DND-41 (cell line): ENCODE measurements at regions not wholly inside any gene's neighbourhood (a gene's known extent, or its start where the extent isn't known, plus 50 kb on each side); places are given as distances from the start of the nearest gene placed in this dataset.

Source experiments
- ATAC-seq: fragments of 200-7000 bp; cut with Tn5 transposase; 3 replicates; pipeline ENCODE4 v1.9.1; 2021; ENCODE audit warnings: low read depth; ENCODE audit not compliant: insufficient read depth
- DNase-seq: peaks from one replicate; pipeline ENCODE4 v3.0.0-alpha.2; 2020
- H2AFZ ChIP-seq: 2 replicates; pipeline ENCODE4 v1.6.0; 2012; ENCODE audit warnings: low read depth, low read length
- H3K27ac ChIP-seq: 2 replicates; pipeline ENCODE4 v1.5.1; 2012; ENCODE audit warnings: low read length, inconsistent platforms
- H3K27me3 ChIP-seq: fragments of 200-600 bp; sonication (generic); 2 replicates; pipeline ENCODE4 v1.6.0; 2012; ENCODE audit warnings: low read length, mild to moderate bottlenecking, inconsistent platforms; ENCODE audit not compliant: insufficient read depth, poor library complexity
- H3K36me3 ChIP-seq: 2 replicates; pipeline ENCODE4 v1.5.1; 2012; ENCODE audit warnings: low read length, inconsistent platforms; ENCODE audit not compliant: insufficient read depth
- H3K4me1 ChIP-seq: 2 replicates; pipeline ENCODE4 v1.5.1; 2012; ENCODE audit warnings: mild to moderate bottlenecking, low read length; ENCODE audit not compliant: insufficient read depth
- H3K4me2 ChIP-seq: 2 replicates; pipeline ENCODE4 v1.6.0; 2012; ENCODE audit warnings: mild to moderate bottlenecking, moderate library complexity, low read length, inconsistent platforms; ENCODE audit not compliant: insufficient read depth
- H3K4me3 ChIP-seq, 2 experiments: fragments of 200-600 bp in 1 of 2; shearing (Covaris generic) in 1 of 2; 2 replicates each; pipeline ENCODE4 v1.5.1; 2012 to 2016; ENCODE audit warnings: inconsistent platforms in 2 of 2, low read length in 2 of 2, mild to moderate bottlenecking in 2 of 2, low read depth in 1 of 2, moderate library complexity in 1 of 2
- H3K79me2 ChIP-seq: 2 replicates; pipeline ENCODE4 v1.6.0; 2012; ENCODE audit warnings: low read length, inconsistent platforms; ENCODE audit not compliant: insufficient read depth
- H3K9ac ChIP-seq: 2 replicates; pipeline ENCODE4 v1.6.0; 2012; ENCODE audit warnings: low read depth, mild to moderate bottlenecking, inconsistent platforms, low read length, moderate library complexity
- H3K9me3 ChIP-seq: 2 replicates; pipeline ENCODE4 v1.5.1; 2012; ENCODE audit warnings: low read length, moderate library complexity, mild to moderate bottlenecking, inconsistent platforms; ENCODE audit not compliant: insufficient read depth, severe bottlenecking
- H4K20me1 ChIP-seq: 2 replicates; pipeline ENCODE4 v1.6.0; 2012; ENCODE audit warnings: low read length; ENCODE audit not compliant: insufficient read depth
- CTCF ChIP-seq: IDR thresholded peaks from 2 replicates; pipeline ENCODE4 v1.5.1; 2012; ENCODE audit warnings: borderline replicate concordance, low read length, moderate library complexity, mild to moderate bottlenecking; ENCODE audit not compliant: poor library complexity, severe bottlenecking; ENCODE audit errors: extremely low read depth
- EZH2 ChIP-seq: IDR thresholded peaks from 3 replicates; pipeline ENCODE4 v1.6.1; 2012; ENCODE audit warnings: borderline replicate concordance, low read depth, mild to moderate bottlenecking, moderate library complexity, low read length, inconsistent platforms; ENCODE audit not compliant: severe bottlenecking

GRCh38 chr20:10135438-10135837 lies 83.2 kb upstream of the SNAP25 start:
- DNase-seq, result no peak
- Histone ChIP-seq H3K79me2 (no peaks in the 10 kb centered on the region), H3K4me3 (no peak overlapping the region), H3K27ac (no peak overlapping the region), H3K36me3 (no peaks in the 10 kb centered on the region), H2AFZ (no peak overlapping the region), H3K4me2 (no peak overlapping the region), H3K9ac (no peak overlapping the region), H4K20me1 (no peaks in the 10 kb centered on the region), H3K4me1 (no peaks in the 10 kb centered on the region), H3K9me3 (no peaks in the 10 kb centered on the region), H3K27me3 (no peaks in the 10 kb centered on the region)
- no peak for ATAC-seq
- TF ChIP-seq EZH2 (no peak), CTCF (no peak)

- TF ChIP-seq EZH2 (no peak), CTCF (no peak)
- no peak for DNase-seq
- Histone ChIP-seq H3K36me3 (no peaks in the 10 kb centered on the region), H3K9ac (no peak overlapping the region), H3K27ac (no peak overlapping the region), H3K27me3 (no peaks in the 10 kb centered on the region), H4K20me1 (no peaks in the 10 kb centered on the region), H3K4me1 (no peaks in the 10 kb centered on the region), H2AFZ (no peak overlapping the region), H3K9me3 (no peaks in the 10 kb centered on the region), H3K4me2 (no peak overlapping the region), H3K79me2 (no peaks in the 10 kb centered on the region), H3K4me3 (no peak overlapping the region)
- no peak for ATAC-seq
Observed at GRCh38 chr20:10137032-10137431, 81.6 kb upstream of the SNAP25 start.

- ATAC-seq (no peak), DNase-seq (no peak)
- Histone ChIP-seq H3K79me2 (no peaks in the 10 kb centered on the region), H3K4me2 (no peak overlapping the region), H4K20me1 (no peaks in the 10 kb centered on the region), H2AFZ (no peak overlapping the region), H3K27ac (no peak overlapping the region), H3K4me3 (no peak overlapping the region), H3K4me1 (no peaks in the 10 kb centered on the region), H3K36me3 (no peaks in the 10 kb centered on the region), H3K9ac (no peak overlapping the region), H3K9me3 (no peaks in the 10 kb centered on the region), H3K27me3 (no peaks in the 10 kb centered on the region)
- TF ChIP-seq CTCF (no peak), EZH2 (no peak)
Observed at GRCh38 chr20:10137533-10137932, 81.1 kb upstream of the SNAP25 start.

GRCh38 chr20:10157549-10157948 lies 61.1 kb upstream of the SNAP25 start:
- H3K9ac ChIP-seq, result no peak overlapping the region
- DNase-seq (no peak), ATAC-seq (no peak)
- H2AFZ ChIP-seq, result no peak overlapping the region
- H3K79me2 ChIP-seq, result no peaks in the 10 kb centered on the region
- H3K36me3 ChIP-seq, result no peaks in the 10 kb centered on the region
- H3K4me1 ChIP-seq, result no peaks in the 10 kb centered on the region
- H3K27me3 ChIP-seq, result no peaks in the 10 kb centered on the region
- no peak overlapping the region for H3K4me3 ChIP-seq
- no peak overlapping the region for H3K27ac ChIP-seq
- TF ChIP-seq EZH2 (no peak), CTCF (no peak)
- no peaks in the 10 kb centered on the region for H4K20me1 ChIP-seq
- H3K4me2 ChIP-seq, result no peak overlapping the region
- no peaks in the 10 kb centered on the region for H3K9me3 ChIP-seq
